GM18519 (cell line): ENCODE measurements at regions not wholly inside any gene's neighbourhood (a gene's known extent, or its start where the extent isn't known, plus 50 kb on each side); places are given as distances from the start of the nearest gene placed in this dataset.

Source experiments
- ATAC-seq: cut with Tn5 transposase; IDR thresholded peaks from one replicate; pipeline ENCODE4 v1.9.1; 2021; ENCODE audit warnings: mild to moderate bottlenecking, moderate library complexity; ENCODE audit not compliant: unreplicated experiment, low FRiP score

DNA sequence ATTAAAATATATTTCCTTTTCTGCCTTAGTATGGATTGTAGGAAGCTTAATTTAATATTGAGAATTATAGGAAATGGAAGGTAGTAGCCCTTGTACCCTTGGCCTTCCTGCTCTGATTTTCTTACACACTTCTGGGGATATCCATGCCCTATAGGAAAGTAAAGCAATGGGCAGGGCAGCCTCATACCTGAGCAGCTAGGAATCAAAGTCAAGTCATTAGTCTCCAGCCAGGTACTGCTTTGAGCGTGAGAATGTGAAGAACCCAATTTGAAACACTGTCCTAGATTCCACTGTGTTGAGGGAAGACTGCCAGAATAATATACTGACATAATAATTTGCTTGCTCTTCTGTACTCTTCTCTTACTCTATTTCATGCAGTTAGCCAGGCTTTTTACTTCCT is 51.0 kb upstream of the L3MBTL3 start:
- no peak for ATAC-seq

DNA sequence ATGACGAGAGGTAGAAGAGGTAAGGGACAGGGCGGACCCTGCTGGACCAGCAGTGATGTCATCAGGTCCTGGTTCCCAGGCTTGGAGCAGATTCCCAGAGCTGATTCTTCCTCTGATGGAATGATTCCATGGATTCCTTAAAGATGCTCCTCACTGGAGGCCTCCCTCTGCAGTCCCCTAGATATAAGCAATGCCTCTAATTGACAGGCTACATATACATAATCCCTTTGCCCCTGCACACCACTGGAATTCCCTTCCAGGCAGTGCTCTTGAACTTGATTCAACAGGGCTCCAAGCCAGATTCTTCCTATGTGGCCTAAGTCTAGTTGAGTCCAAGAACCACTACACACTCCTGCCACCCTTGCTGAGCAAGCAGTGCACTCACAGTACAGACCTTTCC is 52.3 kb upstream of the L3MBTL3 start:
- no peak for ATAC-seq

DNA sequence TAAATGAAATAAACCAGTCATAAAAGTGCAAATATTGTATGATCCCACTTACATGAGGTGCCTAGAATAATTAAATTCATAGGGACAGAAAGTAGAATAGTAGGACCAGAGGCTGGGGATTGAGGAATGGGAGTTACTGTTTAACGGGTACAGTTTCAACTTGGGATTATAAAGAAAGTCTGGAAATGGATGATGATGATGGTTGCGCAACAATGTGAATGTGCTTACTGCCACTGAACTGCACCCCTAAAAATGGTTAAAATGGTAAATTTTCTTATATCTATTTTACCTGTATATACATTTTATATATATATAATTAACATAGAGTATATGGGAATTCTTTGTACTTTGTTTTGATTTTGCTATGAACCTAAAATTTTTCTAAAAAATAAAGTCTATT is 53.3 kb upstream of the L3MBTL3 start:
- ATAC-seq, result no peak

DNA sequence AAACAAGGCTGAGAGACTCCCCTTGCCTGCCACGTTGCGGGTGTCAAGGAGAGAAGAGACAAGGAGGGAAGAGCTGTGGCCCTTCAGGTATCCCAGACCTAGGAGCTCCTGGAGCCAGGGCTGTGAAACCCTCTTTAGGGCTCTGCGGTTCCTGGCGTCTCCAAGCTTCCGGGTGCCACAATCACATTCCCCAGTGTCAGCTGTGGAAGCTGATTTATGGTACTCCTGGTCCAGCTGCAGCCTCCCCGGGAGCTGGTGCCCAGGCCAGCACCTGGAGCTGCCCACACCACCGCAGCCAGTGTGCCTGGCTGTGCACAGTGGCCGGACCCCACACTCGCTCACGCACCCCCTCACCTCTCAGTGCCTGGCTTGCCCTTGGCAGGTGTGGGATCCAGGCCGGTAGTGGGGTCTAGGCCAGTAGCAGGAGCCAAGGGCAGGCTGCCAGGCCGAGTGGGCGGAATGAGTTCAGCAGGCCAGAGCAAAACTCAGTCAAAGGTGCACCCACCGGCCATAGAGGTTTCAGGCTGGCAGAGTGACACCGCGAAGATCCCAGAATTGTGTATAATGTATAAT is 58.9 kb upstream of the L3MBTL3 start:
- ATAC-seq, result no peak

DNA sequence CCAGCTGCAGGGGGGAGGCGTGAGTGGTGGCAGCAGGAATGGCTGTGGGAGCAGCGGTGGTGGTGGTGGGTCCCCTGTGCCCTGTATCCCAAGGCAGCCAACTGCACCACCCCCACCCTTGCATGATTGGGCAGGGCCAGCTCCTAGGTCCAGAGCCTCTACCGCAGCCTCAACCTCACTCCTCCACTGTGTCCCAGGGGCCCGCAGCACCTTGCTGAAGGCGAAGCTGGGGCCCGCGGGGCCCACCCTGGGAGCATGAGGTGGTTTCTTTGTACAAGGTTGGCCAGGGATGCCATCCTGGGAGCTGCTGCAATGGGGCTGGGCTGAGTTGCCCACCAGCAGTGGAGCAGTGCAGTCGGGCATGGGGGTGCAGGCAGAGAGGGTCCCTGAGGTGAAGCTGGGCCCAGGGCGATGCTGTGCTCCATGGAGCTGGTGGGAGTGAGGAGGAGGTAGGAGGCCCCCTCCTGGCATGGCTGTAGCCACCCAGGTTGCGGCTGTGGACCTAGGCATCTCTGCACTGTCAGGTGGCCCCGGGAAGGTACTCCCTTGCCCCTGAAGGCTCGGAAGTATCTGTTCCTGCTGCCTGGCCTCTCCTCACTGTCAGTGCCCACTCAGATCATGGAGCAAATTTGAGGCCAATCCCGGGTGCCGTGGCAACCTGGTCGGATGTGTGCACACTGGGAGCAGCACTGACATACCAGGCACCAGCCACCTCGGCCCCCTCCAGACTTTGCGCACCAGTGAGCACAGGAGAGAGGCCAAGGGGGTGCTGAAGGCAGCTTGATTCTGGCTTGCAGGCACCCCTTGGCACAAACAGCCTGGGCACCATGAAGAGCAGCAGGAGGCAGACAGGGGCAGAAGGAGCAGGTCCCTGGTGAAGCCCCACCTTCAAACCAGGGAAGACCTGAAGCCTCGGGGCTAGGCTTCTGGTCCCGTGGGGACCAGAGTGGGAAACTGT is 60.2 kb upstream of the L3MBTL3 start:
- ATAC-seq, result no peak

DNA sequence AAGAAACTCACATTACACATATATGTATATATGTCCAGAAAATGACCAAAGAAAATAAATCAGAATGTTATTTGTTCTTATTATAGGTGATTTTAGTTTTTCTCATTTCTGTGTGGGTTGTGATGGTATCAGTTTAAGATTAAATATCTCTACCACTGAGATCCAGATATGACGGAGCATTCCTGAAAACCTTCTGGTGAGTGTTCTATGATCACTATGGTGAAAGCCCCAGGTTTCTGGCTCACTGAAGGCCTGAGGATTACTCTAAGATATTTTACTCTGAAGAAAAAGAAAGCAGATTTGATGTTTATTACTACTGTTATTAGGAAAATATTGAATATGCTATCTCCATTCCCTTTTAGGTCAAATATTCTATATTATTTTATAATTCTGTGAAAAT is 62.8 kb upstream of the L3MBTL3 start:
- ATAC-seq, result no peak

DNA sequence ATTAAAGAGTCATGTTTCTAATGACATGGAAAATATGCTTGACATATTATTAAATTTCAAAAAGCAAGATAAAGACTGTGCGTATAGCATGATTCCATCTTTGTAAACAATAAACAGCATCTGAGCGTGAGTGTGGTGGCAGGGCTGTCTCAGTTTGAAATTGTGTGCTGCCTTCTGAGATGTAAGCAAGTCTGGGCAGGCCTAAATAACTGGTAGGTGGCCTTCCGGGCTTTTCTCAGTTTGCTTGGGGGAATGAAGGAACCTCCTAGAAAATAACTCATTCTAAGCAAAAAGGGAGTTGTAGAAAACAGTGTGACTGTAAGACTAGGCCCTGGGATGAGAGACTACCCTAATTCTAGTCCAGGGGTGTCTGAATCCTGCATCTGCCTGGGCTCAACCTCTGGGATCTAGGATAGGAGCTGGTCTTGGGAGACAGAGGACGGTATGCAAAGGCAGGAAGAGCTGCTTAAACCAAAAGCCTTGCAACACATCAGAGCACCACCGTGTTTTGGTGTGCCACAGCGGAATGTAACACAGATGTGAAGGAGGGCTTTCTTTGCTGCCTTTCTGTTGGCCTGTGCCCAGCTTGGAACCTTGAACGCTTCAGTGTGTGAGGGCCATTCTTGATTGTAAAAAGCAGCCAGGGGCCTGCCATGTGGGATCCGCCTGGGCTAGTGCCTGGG is 63.5 kb upstream of the L3MBTL3 start:
- no peak for ATAC-seq

DNA sequence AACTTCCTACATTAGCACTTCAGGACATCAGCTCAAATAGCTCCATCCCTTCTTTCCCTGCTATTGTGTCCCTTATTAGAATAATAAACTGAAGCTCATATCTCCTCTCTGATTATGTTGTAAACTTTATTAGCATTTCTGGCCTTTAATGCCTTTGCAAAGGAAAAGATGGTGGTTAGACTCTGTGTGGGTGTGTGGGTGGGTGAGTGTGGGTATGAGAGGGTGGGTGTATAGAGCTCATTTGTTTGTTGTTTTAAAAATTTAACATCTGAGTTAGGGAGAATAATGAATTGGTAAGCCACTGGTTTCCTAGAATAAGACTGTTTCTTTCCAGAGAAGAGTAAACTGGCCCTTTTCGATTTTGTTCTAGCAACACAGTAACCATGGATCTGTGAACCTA is 70.6 kb upstream of the L3MBTL3 start:
- no peak for ATAC-seq

DNA sequence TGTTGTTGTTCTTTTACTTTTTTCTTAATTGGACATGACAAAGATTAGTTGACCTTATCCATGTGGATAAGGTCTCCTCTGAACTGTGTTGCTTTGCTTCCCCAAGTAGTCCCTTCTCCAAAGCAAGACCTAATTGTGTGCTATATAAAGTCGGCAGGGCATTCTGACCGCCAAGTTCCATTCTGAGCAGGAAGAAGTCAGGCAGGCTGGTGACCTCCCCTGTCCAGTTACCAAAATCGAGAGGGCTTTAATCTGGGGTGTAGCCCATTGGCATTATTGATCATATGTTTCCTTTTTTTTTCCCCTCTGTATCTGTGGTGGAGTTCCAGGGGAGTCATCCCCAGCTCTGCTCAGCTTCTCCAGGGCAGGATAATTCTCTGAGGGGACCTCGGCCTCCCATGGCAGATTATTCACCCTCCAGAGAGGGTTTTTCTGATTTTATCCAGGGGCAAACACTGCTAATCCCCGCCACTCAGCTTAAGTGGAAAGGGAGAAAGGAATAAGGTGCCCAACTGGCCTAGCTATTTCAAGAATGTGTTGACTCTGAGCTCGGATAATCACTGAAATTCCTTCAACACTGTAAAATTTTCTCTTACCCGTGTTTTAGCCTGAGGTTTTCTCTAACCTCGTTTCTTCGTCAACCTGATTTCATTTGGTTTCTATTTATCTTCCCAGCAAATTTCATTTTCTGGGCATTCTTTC is 71.8 kb upstream of the L3MBTL3 start:
- no peak for ATAC-seq

DNA sequence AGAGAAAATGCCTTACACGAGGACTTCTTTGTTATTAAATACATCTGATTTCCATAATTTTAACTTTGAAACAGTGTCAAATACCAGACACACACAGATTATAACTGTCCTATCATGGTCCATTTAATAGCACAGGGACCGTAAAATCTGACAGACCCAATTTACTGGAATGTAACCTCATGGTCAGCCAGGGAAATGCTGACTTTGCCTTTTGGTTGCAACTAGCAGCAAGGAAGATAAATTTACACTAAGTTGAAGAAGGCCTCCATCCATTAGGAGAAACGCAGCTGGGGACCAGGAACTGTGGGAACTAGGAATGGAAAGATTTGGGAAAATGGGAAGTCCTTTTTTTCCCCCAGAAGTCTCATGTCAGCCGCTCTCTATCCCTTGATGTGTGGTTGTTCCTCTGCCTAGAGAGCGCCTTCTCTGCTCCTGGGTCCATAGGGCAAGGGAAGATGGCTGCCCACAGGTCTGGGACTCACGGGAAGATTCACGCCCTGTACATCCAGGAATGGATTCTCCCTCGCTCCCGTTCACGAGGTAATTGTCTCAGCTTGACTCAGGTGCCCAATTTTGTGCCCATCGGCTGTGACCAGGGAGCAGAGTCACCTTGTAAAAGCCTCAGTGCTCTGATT is 74.6 kb upstream of the L3MBTL3 start:
- ATAC-seq, result no peak

DNA sequence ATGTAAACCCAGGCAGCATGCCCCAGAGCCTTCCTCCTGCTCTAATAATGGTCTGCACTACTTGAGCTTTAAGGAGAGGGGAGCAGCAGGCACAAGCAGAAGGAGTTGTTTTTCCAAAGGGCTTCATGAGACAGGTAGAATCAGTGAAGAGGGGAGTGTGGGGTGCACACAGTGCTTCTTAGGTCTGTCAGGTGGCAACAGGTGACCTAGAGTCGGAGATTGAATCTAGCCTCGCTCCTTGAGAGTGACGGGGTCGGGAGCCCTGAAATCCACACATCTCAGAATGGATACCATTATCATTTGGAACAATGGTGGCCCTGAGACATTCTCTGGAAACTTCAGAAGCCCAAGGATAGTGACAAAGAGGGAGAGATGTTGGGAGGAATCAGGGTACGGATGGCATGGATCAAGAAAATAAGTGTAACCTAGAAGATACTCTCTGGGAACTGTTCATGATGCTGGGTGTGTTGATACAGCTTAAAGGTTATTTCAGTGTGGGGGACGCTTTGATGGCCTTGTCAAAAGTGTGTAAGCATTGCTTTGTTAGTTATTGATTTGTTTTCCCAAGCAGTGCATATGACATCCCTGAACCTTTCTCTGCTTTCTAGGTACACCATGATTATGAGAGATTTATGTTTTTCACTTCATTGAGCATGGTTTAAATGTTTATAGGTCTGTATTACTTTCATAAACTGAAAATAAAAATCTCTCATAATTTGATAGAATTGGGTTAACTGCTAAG is 77.8 kb upstream of the L3MBTL3 start:
- ATAC-seq, result no peak

DNA sequence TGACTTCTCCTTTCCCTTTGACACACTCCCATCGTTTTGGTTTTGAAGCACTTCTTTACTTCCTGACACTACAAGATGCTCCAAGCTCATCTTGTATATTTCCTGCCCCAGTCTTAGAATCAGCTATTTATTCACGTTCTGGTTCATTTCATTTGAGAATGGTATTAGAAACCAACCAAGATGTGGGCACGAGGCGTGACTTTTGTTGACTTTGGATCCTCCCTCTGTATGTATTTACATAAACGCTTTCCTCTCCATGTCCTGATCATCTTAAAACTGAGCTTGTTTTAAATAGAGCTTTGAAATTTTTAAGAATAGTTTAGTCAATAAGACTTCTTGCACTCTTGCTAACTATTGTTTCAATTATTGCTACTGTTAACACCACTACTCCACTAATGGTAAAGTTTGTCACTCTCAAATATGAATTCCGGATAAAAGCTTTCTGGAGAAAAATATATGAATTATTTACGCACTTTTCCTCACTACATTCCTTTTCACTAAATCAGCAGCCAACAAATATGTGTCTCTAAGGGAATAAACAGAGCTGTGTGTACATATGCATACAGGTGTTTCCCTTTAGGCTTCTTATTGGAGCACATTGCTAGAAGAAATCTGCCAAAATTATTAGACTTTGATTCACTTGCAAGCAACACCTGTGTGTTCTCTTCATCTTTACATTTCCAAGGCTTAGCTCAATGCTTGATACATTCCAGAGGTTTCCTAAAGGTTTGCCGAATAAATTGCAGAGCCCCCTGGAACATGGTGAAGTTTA is 77.3 kb upstream of the TMEM244 start:
- ATAC-seq, result no peak

DNA sequence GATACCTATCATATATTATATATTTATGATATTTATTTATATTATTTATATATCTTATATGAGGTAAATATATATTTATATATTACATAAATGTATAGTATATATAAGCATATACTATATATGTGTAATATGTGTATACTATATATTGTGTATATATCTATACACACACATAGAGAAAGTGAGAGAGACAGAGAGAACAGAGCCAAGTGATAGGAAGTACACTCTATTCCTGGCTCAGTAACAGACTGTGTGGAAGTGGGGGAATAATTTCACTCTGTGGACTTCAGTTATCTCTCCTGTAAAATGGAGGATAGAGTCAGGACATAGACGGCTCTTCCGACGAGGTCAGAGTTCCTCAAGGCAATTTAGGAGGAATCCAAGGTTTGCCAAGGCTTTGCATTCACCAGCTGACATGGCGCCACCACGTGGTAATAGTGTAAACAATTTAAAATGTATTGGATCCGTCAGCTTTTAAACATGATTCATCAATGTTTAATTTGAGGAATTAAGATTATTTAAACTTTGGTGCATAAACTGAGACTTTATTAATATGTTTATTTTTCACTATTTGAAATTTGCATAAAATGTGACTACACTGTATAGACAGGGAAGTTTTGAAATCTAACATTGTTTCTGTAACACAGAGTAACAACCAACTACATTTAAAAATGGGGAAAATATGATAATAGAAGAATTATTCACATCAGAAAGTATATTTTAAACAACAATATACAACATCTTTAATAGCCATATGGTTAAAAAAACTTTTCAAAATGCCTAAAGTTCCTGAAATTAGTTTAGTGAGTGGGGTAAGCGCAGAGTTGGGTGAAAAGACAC is 75.4 kb upstream of the TMEM244 start:
- ATAC-seq, result peak; percentile 60

DNA sequence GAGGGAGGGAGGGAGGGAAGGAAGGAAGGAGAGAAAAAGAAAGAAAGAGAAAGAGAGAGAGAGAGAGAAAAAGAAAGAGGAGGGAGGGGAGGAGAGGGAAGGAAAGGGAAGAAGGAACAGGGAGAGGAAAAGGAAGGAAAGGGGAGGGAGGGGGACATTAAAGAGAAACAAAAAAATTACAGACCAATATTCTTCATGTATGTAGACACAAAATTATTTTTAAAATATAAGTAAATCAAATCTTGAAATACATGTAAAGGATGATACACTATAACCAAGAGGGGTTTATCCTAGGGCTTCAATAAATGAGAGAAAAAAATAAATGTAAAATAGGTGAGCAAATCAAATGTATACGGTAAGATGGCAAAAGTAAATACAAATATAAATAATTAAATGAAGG is 71.2 kb upstream of the TMEM244 start:
- ATAC-seq, result no peak

DNA sequence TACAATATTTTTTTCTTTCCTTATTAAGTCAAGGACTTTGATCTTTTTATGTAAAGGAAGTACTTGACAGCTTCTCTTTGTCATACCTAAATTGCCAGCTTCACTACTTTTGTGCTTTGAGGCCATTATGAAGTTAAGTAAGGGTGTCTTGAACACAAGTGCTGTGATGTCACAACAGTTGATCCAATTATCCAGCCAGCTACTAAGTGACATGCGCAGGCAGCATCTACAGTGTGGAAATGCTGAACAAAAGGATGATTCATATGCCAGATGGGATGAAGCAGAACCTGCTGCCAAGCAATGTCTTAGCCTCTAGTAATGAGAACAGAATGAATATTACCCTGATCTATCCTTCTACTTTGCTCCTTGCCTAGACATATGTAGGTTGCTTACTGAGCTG is 68.3 kb upstream of the TMEM244 start:
- no peak for ATAC-seq

DNA sequence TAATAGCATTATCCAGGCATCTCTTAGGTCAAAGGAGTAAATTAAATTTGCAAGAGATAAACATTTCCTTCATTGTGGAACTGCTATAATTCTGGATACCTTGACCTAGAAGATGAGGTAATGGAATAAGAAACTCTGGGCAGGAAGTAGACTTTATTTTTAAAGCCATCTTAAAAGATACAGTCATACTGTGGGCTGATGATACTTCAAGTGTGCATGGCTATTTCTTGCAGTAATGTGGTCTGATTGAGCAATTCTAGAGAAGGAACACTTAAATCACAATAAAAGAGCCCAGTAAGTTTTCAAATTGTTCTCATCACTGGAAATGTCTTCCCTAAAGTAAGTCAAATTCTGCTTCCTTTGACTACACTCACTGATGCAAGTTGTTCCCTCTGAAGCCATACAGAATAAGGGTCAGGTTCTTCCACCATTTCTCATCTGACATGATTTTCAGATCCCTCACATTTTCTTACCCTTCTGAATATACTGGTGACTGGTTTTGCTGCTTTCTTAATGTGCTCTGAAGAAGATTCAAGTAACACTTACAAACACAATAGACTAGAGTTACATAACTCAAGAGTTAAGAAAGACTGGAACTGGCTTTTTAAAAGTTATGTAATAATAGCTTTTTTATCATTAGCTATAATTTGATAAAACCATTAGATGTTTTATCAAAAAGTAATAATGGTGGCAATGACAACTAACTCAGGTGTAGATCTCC is 62.6 kb upstream of the TMEM244 start:
- ATAC-seq, result peak; percentile 50

DNA sequence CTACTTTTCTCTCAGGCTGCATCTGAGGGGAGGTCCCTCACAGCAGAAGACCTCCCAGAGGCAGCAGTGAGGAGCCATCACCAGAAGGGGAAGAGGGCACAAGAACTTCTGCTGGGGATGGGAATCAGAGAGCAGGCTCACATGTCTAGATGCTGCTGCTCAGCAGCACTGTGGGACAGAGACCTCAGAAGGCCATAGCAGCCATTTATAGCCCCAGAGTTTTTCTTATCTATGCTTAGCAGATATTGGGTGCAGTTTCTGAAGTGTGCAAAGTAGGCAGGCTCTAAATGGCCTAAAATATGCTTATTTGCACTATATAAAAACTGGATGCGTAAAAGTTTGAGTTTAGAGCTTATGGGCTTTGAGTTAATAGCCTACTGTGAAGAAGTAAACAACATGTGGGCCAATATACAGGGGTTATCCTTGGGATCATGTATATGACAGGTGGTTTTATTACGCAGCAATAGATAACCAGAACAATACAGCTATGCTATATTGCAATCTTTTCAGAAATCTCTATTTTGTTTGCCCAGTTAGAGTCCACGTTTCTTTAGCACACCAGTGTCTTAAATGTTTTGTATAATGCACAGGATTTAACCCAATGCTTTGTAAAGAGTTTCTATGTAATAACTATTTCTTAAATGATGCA is 60.2 kb upstream of the TMEM244 start:
- no peak for ATAC-seq
